ENCODE measurements at regions not wholly inside any gene's neighbourhood (a gene's known extent, or its start where the extent isn't known, plus 50 kb on each side); places are given as distances from the start of the nearest gene placed in this dataset.

- TF ChIP-seq SUZ12 (IDR thresholded peaks at IDR 0.05) (no peak), ZNF384 (IDR thresholded peaks at IDR 0.05) (no peak), ELF4 (IDR thresholded peaks at IDR 0.05) (no peak), FOXM1 (IDR thresholded peaks at IDR 0.05; ENCODE audit: borderline replicate concordance) (no peak), ARNT (IDR thresholded peaks at IDR 0.05) (no peak), TARDBP (IDR thresholded peaks at IDR 0.05) (no peak), FOXA1 (IDR thresholded peaks at IDR 0.05) (no peak), NFRKB (IDR thresholded peaks at IDR 0.05) (no peak)
Observed at GRCh38 chr20:53789989-53790675, 196.5 kb upstream of the ZNF217 start.
